ENCODE measurements at regions not wholly inside any gene's neighbourhood (a gene's known extent, or its start where the extent isn't known, plus 50 kb on each side); places are given as distances from the start of the nearest gene placed in this dataset.

DNA sequence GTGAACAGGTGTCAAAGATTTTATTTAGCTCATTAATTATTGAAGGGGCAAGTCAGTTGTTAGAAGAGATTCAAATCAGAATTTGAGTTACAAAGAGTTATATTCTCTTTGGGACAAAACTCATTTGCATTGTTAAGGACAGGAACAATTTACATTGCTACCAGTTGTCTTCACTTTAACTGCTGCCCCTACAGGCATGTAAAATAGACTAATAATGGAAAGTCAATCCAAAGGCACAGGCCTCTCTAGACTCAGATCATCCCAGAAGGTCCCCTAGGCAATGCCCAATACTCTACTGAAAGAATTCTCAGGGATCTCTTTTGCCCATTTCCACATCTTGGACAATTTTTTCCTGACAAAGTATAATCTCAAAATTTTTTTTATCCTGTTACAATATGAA lies 95.7 kb downstream of the SCP2D1 start:
- ChIA-PET CTCF (no interaction called here), POLR2A (no interaction called here), RAD21 (ENCODE audit: low non-redundant PET in 1 of 2, low total read pairs in 2 of 2, uncharacterized antibody in 2 of 2, unreplicated experiment in 2 of 2) (no interaction called here)
- H3K9me3 ChIP-seq (ENCODE audit: control insufficient read depth in 1 of 2, insufficient read depth in 1 of 2, low read depth in 1 of 2, low read length in 2 of 2), result no peaks in the 10 kb centered on the region
- no peak overlapping the region for H2AFZ ChIP-seq (ENCODE audit: low read depth, low read length, poor library complexity, severe bottlenecking)
- no peaks in the 10 kb centered on the region for H3K9me2 ChIP-seq (ENCODE audit: insufficient read depth)
- H3K4me2 ChIP-seq (ENCODE audit: low read length), result no peak overlapping the region
- H3K79me2 ChIP-seq (ENCODE audit: insufficient read depth, low read length), result no peaks in the 10 kb centered on the region
- no peaks in the 10 kb centered on the region for H3K36me3 ChIP-seq (ENCODE audit: control insufficient read depth in 1 of 2, insufficient read depth in 2 of 2, low read length in 2 of 2)
- no peaks in the 10 kb centered on the region for H4K20me1 ChIP-seq (ENCODE audit: insufficient read depth)
- TF ChIP-seq POLR2A (IDR thresholded peaks at IDR 0.05; ENCODE audit: borderline replicate concordance, extremely low read depth, insufficient read depth, insufficient read length) (no peak), TCF7L2 (IDR thresholded peaks at IDR 0.05; ENCODE audit: borderline replicate concordance, extremely low read depth, insufficient read depth, insufficient read length) (no peak), RAD21 (IDR thresholded peaks at IDR 0.05; ENCODE audit: low read depth) (no peak), EGR1 (IDR thresholded peaks at IDR 0.05; ENCODE audit: low read depth) (no peak), FOSL1 (IDR thresholded peaks at IDR 0.05; ENCODE audit: low read depth) (no peak), YY1 (IDR thresholded peaks at IDR 0.05; ENCODE audit: extremely low read depth, insufficient replicate concordance, low read depth, low read length) (no peak), EZH2phosphoT487 (IDR thresholded peaks at IDR 0.05; ENCODE audit: borderline replicate concordance) (no peak), EZH2 (IDR thresholded peaks at IDR 0.05) (no peak), SIN3A (IDR thresholded peaks at IDR 0.05; ENCODE audit: low read depth) (no peak), ZBTB33 (IDR thresholded peaks at IDR 0.05; ENCODE audit: extremely low read depth, insufficient replicate concordance, low read length) (no peak), MAX (IDR thresholded peaks at IDR 0.05) (no peak)
- TF ChIP-seq, protein P1, sequence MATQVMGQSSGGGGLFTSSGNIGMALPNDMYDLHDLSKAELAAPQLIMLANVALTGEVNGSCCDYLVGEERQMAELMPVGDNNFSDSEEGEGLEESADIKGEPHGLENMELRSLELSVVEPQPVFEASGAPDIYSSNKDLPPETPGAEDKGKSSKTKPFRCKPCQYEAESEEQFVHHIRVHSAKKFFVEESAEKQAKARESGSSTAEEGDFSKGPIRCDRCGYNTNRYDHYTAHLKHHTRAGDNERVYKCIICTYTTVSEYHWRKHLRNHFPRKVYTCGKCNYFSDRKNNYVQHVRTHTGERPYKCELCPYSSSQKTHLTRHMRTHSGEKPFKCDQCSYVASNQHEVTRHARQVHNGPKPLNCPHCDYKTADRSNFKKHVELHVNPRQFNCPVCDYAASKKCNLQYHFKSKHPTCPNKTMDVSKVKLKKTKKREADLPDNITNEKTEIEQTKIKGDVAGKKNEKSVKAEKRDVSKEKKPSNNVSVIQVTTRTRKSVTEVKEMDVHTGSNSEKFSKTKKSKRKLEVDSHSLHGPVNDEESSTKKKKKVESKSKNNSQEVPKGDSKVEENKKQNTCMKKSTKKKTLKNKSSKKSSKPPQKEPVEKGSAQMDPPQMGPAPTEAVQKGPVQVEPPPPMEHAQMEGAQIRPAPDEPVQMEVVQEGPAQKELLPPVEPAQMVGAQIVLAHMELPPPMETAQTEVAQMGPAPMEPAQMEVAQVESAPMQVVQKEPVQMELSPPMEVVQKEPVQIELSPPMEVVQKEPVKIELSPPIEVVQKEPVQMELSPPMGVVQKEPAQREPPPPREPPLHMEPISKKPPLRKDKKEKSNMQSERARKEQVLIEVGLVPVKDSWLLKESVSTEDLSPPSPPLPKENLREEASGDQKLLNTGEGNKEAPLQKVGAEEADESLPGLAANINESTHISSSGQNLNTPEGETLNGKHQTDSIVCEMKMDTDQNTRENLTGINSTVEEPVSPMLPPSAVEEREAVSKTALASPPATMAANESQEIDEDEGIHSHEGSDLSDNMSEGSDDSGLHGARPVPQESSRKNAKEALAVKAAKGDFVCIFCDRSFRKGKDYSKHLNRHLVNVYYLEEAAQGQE (IDR thresholded peaks at IDR 0.05; ENCODE audit: low read depth), result no peak
- TF ChIP-seq, protein P2, sequence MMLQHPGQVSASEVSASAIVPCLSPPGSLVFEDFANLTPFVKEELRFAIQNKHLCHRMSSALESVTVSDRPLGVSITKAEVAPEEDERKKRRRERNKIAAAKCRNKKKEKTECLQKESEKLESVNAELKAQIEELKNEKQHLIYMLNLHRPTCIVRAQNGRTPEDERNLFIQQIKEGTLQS (IDR thresholded peaks at IDR 0.05), result no peak
- H3K4me1 ChIP-seq (ENCODE audit: control insufficient read depth in 1 of 2, insufficient read depth in 2 of 2, low read length in 2 of 2), result no peaks in the 10 kb centered on the region
- no peak overlapping the region for H3K4me3 ChIP-seq (replicated peaks in 1 of 2; ENCODE audit: low read depth in 1 of 2, low read length in 2 of 2)
- no peak overlapping the region for H3K9ac ChIP-seq (ENCODE audit: low read length)
- intact Hi-C loops (cut with micrococcal nuclease), result no loop called here
- no peak for DNase-seq (ENCODE audit: low read depth, low spot score)
- H3K27me3 ChIP-seq (ENCODE audit: insufficient read depth, low read length), result peaks cover 5% of the 10 kb centered on the region; the same call in 1 of the 2 replicates
- H3K27ac ChIP-seq (ENCODE audit: low read depth, low read length), result no peak overlapping the region
- no TSS peak for BruUV-seq (replicated peaks)
- no peak for ATAC-seq
